ENCODE measurements at regions not wholly inside any gene's neighbourhood (a gene's known extent, or its start where the extent isn't known, plus 50 kb on each side); places are given as distances from the start of the nearest gene placed in this dataset.
A peak's percentile ranks its signal among the peaks of the same experiment; 100 is the strongest.

- Histone ChIP-seq H2AFZ (no peak overlapping the region), H3K9me2 (replicated peaks; ENCODE audit: insufficient read depth) (no peaks in the 10 kb centered on the region), H3K9me3 (ENCODE audit: low read depth) (no peaks in the 10 kb centered on the region), H3K27ac (no peak overlapping the region), H3K4me3 (no peak overlapping the region), H3K36me3 (replicated peaks; ENCODE audit: insufficient read depth, low read depth) (no peaks in the 10 kb centered on the region), H3K27me3 (no peaks in the 10 kb centered on the region), H3K4me1 (ENCODE audit: insufficient read depth) (no peaks in the 10 kb centered on the region), H3K79me2 (no peaks in the 10 kb centered on the region), H3K4me2 (no peak overlapping the region), H4K20me1 (ENCODE audit: insufficient read depth, poor library complexity, severe bottlenecking) (no peaks in the 10 kb centered on the region)
- TF ChIP-seq EZH2 (IDR thresholded peaks at IDR 0.05; ENCODE audit: borderline replicate concordance) (no peak), CTCF (IDR thresholded peaks at IDR 0.05; ENCODE audit: poor library complexity) (no peak), EZH2phosphoT487 (IDR thresholded peaks at IDR 0.05; ENCODE audit: low read depth, severe bottlenecking, unreplicated experiment) (no peak)
- no peak for DNase-seq (ENCODE audit: low spot score)
- WGBS (ENCODE audit: low lambda C conversion rate, missing lambda C conversion rate), result 80% methylated on average over 1 of the region's 1 CpG
Observed at GRCh38 chr3:94709249-94709902, 646.5 kb downstream of the NSUN3 start.

- no peak for DNase-seq (ENCODE audit: low spot score)
- no peaks in the 10 kb centered on the region for H3K36me3 ChIP-seq (replicated peaks; ENCODE audit: insufficient read depth, low read depth)
- H3K4me3 ChIP-seq, result no peak overlapping the region
- no peaks in the 10 kb centered on the region for H4K20me1 ChIP-seq (ENCODE audit: insufficient read depth, poor library complexity, severe bottlenecking)
- no peak overlapping the region for H2AFZ ChIP-seq
- H3K27ac ChIP-seq, result no peak overlapping the region
- H3K9me3 ChIP-seq (ENCODE audit: low read depth), result no peaks in the 10 kb centered on the region
- H3K4me1 ChIP-seq (ENCODE audit: insufficient read depth), result no peaks in the 10 kb centered on the region
- TF ChIP-seq EZH2phosphoT487 (IDR thresholded peaks at IDR 0.05; ENCODE audit: low read depth, severe bottlenecking, unreplicated experiment), result no peak
- TF ChIP-seq CTCF (IDR thresholded peaks at IDR 0.05; ENCODE audit: poor library complexity), result no peak
- TF ChIP-seq EZH2 (IDR thresholded peaks at IDR 0.05; ENCODE audit: borderline replicate concordance), result no peak
- H3K27me3 ChIP-seq, result no peaks in the 10 kb centered on the region
- no peaks in the 10 kb centered on the region for H3K9me2 ChIP-seq (replicated peaks; ENCODE audit: insufficient read depth)
- H3K4me2 ChIP-seq, result no peak overlapping the region
- H3K79me2 ChIP-seq, result no peaks in the 10 kb centered on the region
Observed at GRCh38 chr3:94714194-94714593, 651.3 kb downstream of the NSUN3 start.

GRCh38 chr3:94716326-94717018 lies 653.6 kb downstream of the NSUN3 start:
- no peaks in the 10 kb centered on the region for H3K36me3 ChIP-seq (replicated peaks; ENCODE audit: insufficient read depth, low read depth)
- no peak overlapping the region for H2AFZ ChIP-seq
- 77% methylated on average over 2 of the region's 2 CpGs for WGBS (ENCODE audit: low lambda C conversion rate, missing lambda C conversion rate)
- H3K27ac ChIP-seq, result no peak overlapping the region
- H3K79me2 ChIP-seq, result no peaks in the 10 kb centered on the region
- H4K20me1 ChIP-seq (ENCODE audit: insufficient read depth, poor library complexity, severe bottlenecking), result no peaks in the 10 kb centered on the region
- no peaks in the 10 kb centered on the region for H3K9me2 ChIP-seq (replicated peaks; ENCODE audit: insufficient read depth)
- no peak for TF ChIP-seq EZH2 (IDR thresholded peaks at IDR 0.05; ENCODE audit: borderline replicate concordance)
- peak; percentile 37 for TF ChIP-seq CTCF (IDR thresholded peaks at IDR 0.05; ENCODE audit: poor library complexity)
- H3K4me2 ChIP-seq, result no peak overlapping the region
- peak; percentile 18 for DNase-seq (ENCODE audit: low spot score)
- no peaks in the 10 kb centered on the region for H3K4me1 ChIP-seq (ENCODE audit: insufficient read depth)
- no peaks in the 10 kb centered on the region for H3K27me3 ChIP-seq
- H3K9me3 ChIP-seq (ENCODE audit: low read depth), result no peaks in the 10 kb centered on the region
- no peak overlapping the region for H3K4me3 ChIP-seq
